SW 1271 (cell line): ENCODE measurements at regions not wholly inside any gene's neighbourhood (a gene's known extent, or its start where the extent isn't known, plus 50 kb on each side); places are given as distances from the start of the nearest gene placed in this dataset.
"Not testable (repeated sequence)": the region's sequence is repeated elsewhere in the genome, so short reads cannot be mapped to it uniquely, and the experiment has no call there.

Source experiments
- DNase-seq, 2 experiments: peaks; one replicate each; lab custom pipeline; 2025; lab: John Stamatoyannopoulos, UW

DNA sequence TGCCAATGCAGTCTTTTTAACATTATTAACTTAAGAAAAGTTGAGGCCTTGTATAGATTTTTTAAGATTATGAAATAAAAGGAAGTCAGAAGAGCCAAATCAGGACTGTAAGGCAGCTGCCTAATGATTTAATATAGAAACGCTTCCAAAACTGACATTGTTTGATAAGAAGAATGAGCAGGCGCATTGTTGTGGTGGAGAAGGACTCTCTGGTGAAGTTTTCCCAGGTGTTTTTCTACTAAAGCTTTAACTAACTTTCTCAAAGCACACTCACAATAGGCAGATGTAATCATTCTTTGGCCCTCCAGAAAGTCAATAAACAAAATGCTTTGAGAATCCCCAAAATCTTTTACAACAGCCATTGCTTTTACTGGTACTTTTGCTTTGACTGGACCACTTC lies 288.6 kb upstream of the FIGN start:
- no peak for DNase-seq

DNA sequence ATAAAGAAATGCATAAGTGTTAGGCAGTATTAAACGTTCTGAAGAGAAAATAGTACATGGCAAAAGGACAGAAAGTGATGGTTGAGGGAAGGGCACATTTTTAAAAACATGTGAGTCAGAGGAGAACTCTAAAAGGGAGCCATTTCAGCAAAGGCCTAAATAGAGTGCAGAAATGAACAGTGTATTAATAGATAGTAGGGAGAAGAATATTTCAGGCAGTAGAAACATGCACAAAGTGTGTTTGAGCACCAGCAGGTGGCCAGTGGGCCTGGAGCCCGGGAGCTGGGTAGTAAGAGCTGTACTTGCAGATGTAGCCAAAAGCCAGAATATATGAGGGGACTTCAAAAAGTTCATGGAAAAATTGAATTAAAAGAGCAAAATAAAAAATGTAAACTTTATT lies 288.1 kb upstream of the FIGN start:
- DNase-seq = no peak

DNA sequence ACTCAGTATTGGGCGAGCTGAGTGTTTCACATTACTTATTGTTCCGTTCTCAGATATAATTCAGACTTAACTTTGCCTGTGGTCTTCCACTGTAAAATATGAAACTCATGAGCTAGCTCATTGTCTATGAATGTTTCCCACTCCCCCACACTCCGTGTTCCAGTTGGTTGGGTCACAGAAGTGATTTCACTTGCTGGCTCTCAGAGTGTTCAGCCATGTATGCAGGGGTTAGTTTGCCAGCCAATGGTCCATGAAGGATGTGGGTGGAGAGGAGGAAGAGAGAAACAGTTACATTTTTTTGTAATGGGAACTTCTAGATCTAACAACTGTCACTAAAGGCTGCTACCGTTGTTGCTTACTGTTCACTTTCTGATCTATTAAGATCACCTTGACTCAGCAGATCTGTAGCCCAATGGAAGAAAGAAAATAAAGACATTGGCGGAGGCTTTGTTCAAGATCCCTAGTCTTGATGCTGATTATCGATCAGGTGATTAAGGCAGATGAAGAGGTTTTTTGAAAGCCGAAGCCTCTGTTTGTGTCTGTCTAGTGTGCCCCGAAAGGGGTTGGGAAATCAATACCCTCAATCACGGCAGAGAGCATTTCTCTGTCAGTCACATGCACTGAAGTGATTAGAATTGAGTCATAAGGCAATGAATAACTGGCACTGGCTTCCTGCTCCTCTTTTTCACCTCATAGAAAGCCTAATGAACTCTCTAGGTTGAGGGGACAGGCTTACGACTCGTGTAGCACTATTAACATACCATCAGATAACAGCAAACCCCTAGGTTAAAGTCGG lies 279.7 kb upstream of the FIGN start:
- no peak for DNase-seq

DNA sequence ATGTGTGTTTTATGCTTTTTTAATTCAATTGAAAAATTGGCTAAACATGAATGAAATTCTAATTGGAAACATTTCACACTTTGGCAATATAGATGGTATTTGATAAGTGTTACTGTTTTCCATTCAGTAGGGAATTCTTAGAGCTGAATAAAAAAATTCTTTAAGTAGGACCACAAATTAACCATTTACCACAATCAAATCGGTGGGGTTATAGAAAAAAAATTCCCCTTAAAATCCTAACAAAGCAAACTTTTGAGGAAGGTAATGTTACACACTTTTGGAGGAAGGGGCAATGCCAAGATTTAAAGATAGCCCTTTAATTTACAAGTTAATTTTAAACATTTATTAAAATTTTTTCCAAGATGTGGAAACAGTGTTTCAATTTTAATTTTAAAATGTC lies 279.0 kb upstream of the FIGN start:
- no peak for DNase-seq

GRCh38 chr2:164014068-164014731 lies 278.4 kb upstream of the FIGN start:
- no peak for DNase-seq

- no peak for DNase-seq
These were observed 276.8 kb upstream of the FIGN start for GRCh38 chr2:164012581-164012980.

- no peak for DNase-seq
These were observed 274.0 kb upstream of the FIGN start for GRCh38 chr2:164009756-164010337.

- DNase-seq = no peak
These were observed 272.9 kb upstream of the FIGN start for GRCh38 chr2:164008752-164009151.

- DNase-seq = no peak
These were observed 270.9 kb upstream of the FIGN start for GRCh38 chr2:164006704-164007103.

DNA sequence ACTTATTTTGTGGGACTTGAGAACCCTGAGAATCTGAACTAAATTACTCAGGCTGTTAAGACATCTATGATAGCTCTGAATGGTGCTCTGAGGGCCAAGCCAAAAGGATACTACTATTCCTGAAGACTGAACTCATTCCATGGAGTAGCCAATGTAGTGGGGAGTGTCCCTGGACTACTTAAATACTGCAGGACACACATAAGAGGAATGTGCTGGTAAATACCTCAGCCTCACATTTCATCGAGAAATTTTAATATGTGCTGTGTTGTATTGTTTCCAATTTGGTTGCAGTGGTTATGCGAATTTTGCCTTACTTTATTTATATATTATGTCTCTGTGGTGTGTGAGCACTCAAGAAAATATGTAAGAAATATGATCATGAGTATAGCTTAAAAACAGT lies 264.4 kb upstream of the FIGN start:
- DNase-seq = no peak

DNA sequence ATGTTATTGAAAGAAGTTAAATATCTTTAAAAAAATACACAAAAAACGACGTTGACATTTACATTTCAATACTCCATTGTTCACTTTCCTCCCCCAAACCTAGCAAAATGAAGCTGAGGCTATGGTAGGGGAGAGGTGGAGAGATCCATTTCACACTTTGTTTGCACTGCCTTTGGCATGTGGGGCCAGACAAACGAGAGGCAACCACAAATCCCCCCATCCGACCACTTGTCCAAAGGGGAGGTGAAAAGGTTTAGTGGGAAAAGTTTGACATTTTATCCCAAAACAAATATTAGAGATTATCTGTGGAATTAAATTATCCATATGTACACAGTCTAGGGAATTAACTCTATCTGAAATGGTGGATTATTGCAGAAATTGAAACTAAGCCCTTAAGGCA lies 261.7 kb upstream of the FIGN start:
- no peak for DNase-seq

GRCh38 chr2:163990541-163990940 lies 254.7 kb upstream of the FIGN start:
- DNase-seq = no peak

- DNase-seq = no peak
These were observed 254.3 kb upstream of the FIGN start for GRCh38 chr2:163990101-163990500.

DNA sequence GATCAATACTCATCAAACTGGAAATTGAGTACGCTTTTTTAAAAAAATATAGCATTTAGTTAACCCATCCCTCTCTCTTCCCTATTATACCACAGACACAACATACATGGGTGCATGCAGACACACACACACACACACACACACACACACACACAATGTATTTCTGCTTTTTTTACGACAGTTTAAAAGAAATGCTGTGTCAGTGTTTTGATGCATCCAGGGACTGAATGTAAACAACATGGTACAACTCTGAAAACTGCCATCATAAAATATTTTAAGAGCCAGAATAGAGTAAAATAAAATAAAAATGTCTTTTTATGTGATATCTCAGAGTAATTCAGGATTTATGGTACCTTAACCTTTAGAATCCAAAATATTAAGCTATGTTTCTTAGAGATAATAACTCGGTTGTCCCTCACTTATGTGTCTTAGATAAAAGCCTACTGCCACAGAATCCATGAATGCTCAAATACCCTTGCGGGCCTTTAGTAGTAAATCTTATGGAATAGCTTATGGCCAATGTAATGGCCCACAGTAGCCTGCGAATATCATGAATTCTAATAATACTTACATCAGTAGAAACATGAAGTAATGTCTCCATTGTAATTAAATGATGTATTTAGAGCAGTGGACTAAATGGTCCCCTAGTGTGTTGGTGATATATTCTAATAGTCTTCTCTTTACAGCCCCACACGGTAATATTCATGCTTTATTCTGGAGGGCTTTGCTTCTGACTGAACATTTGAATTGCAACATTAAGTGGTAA lies 251.6 kb upstream of the FIGN start:
- DNase-seq = no peak

GRCh38 chr2:163984986-163985385 lies 249.2 kb upstream of the FIGN start:
- DNase-seq = no peak

GRCh38 chr2:163983911-163984310 lies 248.1 kb upstream of the FIGN start:
- DNase-seq = no peak

- no peak for DNase-seq
These were observed 247.1 kb upstream of the FIGN start for GRCh38 chr2:163982938-163983337.

DNA sequence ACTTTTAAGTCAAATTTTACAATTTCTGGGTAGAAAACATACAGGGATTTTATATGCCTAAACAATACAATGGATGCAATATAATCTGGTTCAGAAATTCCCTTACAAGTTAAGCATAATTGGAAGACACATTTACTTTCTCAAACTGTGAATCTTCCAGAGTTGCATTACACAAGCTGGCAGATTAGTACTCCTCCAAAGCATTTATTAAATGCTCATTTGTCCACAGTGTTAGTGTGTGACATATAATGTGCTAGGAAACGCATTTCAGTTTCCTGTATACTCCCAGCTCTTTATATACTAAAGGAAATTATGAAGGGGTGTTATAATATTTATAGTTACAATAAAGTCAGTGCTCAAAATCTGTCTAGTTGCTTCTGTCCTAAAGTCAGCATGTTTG lies 239.0 kb upstream of the FIGN start:
- no peak for DNase-seq

GRCh38 chr2:163970058-163970813 lies 234.4 kb upstream of the FIGN start:
- DNase-seq = no peak

DNA sequence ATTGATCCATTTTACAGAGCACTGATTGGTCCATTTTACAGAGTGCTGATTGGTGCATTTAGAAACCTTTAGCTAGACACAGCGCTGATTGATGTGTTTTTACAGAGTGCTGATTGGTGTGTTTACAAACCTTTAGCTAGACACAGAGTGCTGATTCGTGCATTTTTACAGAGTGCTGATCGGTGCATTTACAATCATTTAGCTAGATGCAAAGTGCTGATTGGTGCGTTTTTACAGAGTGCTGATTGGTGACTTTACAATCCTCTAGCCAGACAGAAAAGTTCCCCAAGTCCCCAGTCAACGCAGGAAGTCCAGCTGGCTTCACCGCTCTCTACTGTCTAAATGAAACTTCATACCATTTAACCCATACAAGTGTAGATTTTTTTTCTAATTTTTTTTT lies 228.5 kb upstream of the FIGN start:
- DNase-seq = not testable (repeated sequence)

- no peak for DNase-seq
These were observed 217.6 kb upstream of the FIGN start for GRCh38 chr2:163953390-163953907.

DNA sequence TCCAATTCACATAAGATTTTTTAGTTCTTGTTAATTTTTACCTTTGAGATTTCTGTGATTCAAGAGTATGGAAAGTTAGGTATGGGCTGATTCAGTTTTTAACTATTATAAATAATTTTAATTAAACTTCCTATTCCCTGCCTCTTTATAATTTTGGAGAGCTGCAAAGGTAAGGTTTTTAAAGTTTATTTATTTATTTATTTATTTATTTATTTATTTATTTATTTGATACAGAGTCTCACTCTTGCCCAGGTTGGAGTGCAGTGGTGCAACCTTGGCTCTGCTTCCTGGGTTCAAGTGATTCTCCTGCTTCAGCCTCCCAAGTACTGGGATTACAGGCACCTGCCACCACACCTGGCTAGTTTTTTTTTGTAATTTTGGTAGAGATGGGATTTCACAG lies 215.5 kb upstream of the FIGN start:
- no peak for DNase-seq
